B cell (primary cell): ENCODE measurements at regions not wholly inside any gene's neighbourhood (a gene's known extent, or its start where the extent isn't known, plus 50 kb on each side); places are given as distances from the start of the nearest gene placed in this dataset.

ENCODE experiments used
- ATAC-seq: fragments of 200-7000 bp; cut with Tn5 transposase; one replicate; pipeline ENCODE4 v1.10.0; 2021; ENCODE audit warnings: low read depth, mild to moderate bottlenecking, moderate number of reproducible peaks, moderate library complexity
- CTCF ChIA-PET: fragments of 350-600 bp; sonication (Branson Sonifier 250); formaldehyde crosslinking; loops from one replicate; lab custom pipeline; 2021; ENCODE audit warnings: antibody characterized with exemption, inconsistent platforms; lab: Charles Lee
- POLR2A ChIA-PET: fragments of 350-600 bp; sonication (Branson Sonifier 250); formaldehyde crosslinking; loops from one replicate; lab custom pipeline; 2021; ENCODE audit warnings: antibody characterized with exemption; lab: Charles Lee
- DNase-seq: peaks from one replicate; pipeline ENCODE4 v3.0.0; 2013
- H2AFZ ChIP-seq: 2 replicates; pipeline ENCODE4 v1.6.1; 2012; ENCODE audit warnings: mild to moderate bottlenecking, low read depth, low read length; ENCODE audit not compliant: insufficient read depth, poor library complexity, severe bottlenecking
- H3K27ac ChIP-seq, 2 donors: 1 replicate in 1 of 2; 2 replicates in 1 of 2; pipeline ENCODE4 v1.5.1; 2012 to 2013; ENCODE audit warnings: low read length in 2 of 2, mild to moderate bottlenecking in 2 of 2, moderate library complexity in 1 of 2
- H3K27me3 ChIP-seq, 4 experiments: fragments of 200-600 bp in 1 of 4; sonication (generic) in 1 of 4; replicated peaks in 1 of 4; 1 replicate in 2 of 4; 2 replicates in 2 of 4; pipeline versions ENCODE4 v1.6.1 to v1.7.0; 2013 to 2016; ENCODE audit warnings: low read length in 3 of 4, mild to moderate bottlenecking in 2 of 4, mixed read lengths in 1 of 4, moderate library complexity in 1 of 4; ENCODE audit not compliant: insufficient read depth in 4 of 4, control insufficient read depth in 3 of 4; ENCODE audit errors: control extremely low read depth in 1 of 4
- H3K36me3 ChIP-seq, 2 experiments: replicated peaks in 1 of 2; 1 replicate in 1 of 2; 2 replicates in 1 of 2; pipeline versions ENCODE4 v1.6.1 to v1.7.1; 2013; ENCODE audit warnings: low read length in 1 of 2; ENCODE audit not compliant: insufficient read depth in 2 of 2, control insufficient read depth in 1 of 2; ENCODE audit errors: control extremely low read depth in 1 of 2, extremely low read depth in 1 of 2
- H3K4me1 ChIP-seq, 2 donors: fragments of 200-600 bp in 1 of 2; sonication (generic) in 1 of 2; 1 replicate in 1 of 2; 2 replicates in 1 of 2; pipeline versions ENCODE4 v1.5.1 to v1.6.1; 2013 to 2017; ENCODE audit warnings: low read length in 2 of 2; ENCODE audit not compliant: control insufficient read depth in 2 of 2, insufficient read depth in 2 of 2
- H3K4me2 ChIP-seq: replicated peaks from 2 replicates; pipeline ENCODE3; 2012; ENCODE audit warnings: mild to moderate bottlenecking, low read depth, low read length; ENCODE audit not compliant: poor library complexity, severe bottlenecking
- H3K4me3 ChIP-seq, 5 experiments: fragments of 200-600 bp in 1 of 5; sonication (generic) in 1 of 5; 1 replicate in 3 of 5; 2 replicates in 2 of 5; pipeline versions ENCODE4 v1.5.1 to v1.7.0; 2011 to 2016; ENCODE audit warnings: low read length in 4 of 5, mild to moderate bottlenecking in 4 of 5, low read depth in 2 of 5, control low read depth in 1 of 5, moderate library complexity in 1 of 5; ENCODE audit not compliant: insufficient read depth in 1 of 5; ENCODE audit errors: control extremely low read depth in 1 of 5, extremely low read depth in 1 of 5
- H3K79me2 ChIP-seq: fragments of 200-600 bp; sonication (generic); one replicate; pipeline ENCODE4 v1.6.0; 2016; ENCODE audit warnings: low read length; ENCODE audit not compliant: control insufficient read depth, insufficient read depth
- H3K9ac ChIP-seq: fragments of 200-600 bp; sonication (generic); 2 replicates; pipeline ENCODE4 v1.6.1; 2017; ENCODE audit warnings: mild to moderate bottlenecking, low read length, moderate library complexity
- H3K9me3 ChIP-seq, 3 donors: one replicate each; pipeline versions ENCODE4 v1.6.1 to v1.7.1; 2013; ENCODE audit warnings: low read length in 2 of 3; ENCODE audit not compliant: control insufficient read depth in 2 of 3, insufficient read depth in 1 of 3; ENCODE audit errors: control extremely low read depth in 1 of 3
- H4K20me1 ChIP-seq: 2 replicates; pipeline ENCODE4 v1.6.0; 2012; ENCODE audit warnings: mild to moderate bottlenecking, low read length; ENCODE audit not compliant: insufficient read depth, control insufficient read depth, poor library complexity, severe bottlenecking
- H3K27ac Mint-ChIP-seq: one replicate; pipeline ENCODE4 v1.8.0; 2021; ENCODE audit warnings: mixed read lengths
- H3K27me3 Mint-ChIP-seq: one replicate; pipeline ENCODE4 v1.8.0; 2021; ENCODE audit warnings: mixed read lengths
- H3K4me1 Mint-ChIP-seq: one replicate; pipeline ENCODE4 v1.8.0; 2021; ENCODE audit warnings: mixed read lengths
- H3K4me3 Mint-ChIP-seq: one replicate; pipeline ENCODE4 v1.8.0; 2021; ENCODE audit warnings: mixed read lengths
- H3K9me3 Mint-ChIP-seq: one replicate; pipeline ENCODE4 v1.8.0; 2022; ENCODE audit warnings: mixed read lengths; ENCODE audit not compliant: insufficient read depth
- EZH2 ChIP-seq: IDR thresholded peaks from 2 replicates; pipeline ENCODE4 v1.6.1; 2012; ENCODE audit warnings: borderline replicate concordance, low read depth, mild to moderate bottlenecking, moderate library complexity, low read length; ENCODE audit not compliant: insufficient read depth, poor library complexity, severe bottlenecking
- WGBS: methylation state at CpG from one replicate; pipeline ENCODE4 v1.1.5; 2013; ENCODE audit warnings: missing lambda C conversion rate; ENCODE audit not compliant: insufficient coverage; 5-methylcytosine and 5-hydroxymethylcytosine counted together
- intact Hi-C: fragments of 100-400 bp; cut with micrococcal nuclease; formaldehyde crosslinking; loops from one replicate; pipeline ENCODE4 v1.10.0; 2022
- TF ChIP-seq, protein P1 (sequence below): fragments of 200-600 bp; IDR thresholded peaks from one replicate; pipeline ENCODE4 v1.8.0; 2022; ENCODE audit warnings: antibody characterized with exemption, mild to moderate bottlenecking

DNA sequence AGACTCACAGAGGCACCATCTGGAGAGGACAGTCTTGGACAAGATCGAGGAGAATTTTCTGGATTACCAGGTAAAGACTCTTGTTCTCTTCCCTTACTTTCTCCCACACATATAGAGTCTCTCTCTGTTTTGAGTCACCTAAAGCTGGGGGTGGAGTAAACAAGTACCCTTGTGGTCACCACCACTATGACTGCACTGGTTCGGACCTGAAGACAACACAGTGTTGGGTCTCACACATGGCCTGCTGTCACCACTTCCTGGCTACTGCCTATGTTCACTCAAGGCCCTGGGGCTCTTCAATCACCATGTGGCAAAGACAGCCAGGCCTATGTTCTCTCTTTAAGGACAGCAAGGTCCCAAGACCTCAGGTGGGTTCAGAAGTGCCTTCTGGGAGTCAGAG lies 253.3 kb upstream of the VRK2 start:
- H2AFZ ChIP-seq: no peak overlapping the region
- DNase-seq (no peak), ATAC-seq (no peak)
- Mint-ChIP-seq H3K27ac (no peak overlapping the region), H3K4me3 (no peak overlapping the region), H3K27me3 (no peaks in the 10 kb centered on the region), H3K9me3 (no peaks in the 10 kb centered on the region), H3K4me1 (no peaks in the 10 kb centered on the region)
- H3K4me3 ChIP-seq: no peak overlapping the region
- intact Hi-C loops: no loop called here
- no peaks in the 10 kb centered on the region for H3K36me3 ChIP-seq
- no peaks in the 10 kb centered on the region for H3K79me2 ChIP-seq
- peaks cover 0 to 8% (median under 1%) of the 10 kb centered on the region in 3 donors for H3K9me3 ChIP-seq
- POLR2A ChIA-PET: no interaction called here
- no peaks in the 10 kb centered on the region for H3K4me1 ChIP-seq
- no peak for TF ChIP-seq EZH2
- TF ChIP-seq, protein P1, sequence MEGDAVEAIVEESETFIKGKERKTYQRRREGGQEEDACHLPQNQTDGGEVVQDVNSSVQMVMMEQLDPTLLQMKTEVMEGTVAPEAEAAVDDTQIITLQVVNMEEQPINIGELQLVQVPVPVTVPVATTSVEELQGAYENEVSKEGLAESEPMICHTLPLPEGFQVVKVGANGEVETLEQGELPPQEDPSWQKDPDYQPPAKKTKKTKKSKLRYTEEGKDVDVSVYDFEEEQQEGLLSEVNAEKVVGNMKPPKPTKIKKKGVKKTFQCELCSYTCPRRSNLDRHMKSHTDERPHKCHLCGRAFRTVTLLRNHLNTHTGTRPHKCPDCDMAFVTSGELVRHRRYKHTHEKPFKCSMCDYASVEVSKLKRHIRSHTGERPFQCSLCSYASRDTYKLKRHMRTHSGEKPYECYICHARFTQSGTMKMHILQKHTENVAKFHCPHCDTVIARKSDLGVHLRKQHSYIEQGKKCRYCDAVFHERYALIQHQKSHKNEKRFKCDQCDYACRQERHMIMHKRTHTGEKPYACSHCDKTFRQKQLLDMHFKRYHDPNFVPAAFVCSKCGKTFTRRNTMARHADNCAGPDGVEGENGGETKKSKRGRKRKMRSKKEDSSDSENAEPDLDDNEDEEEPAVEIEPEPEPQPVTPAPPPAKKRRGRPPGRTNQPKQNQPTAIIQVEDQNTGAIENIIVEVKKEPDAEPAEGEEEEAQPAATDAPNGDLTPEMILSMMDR: no peak
- no peak overlapping the region for H3K27ac ChIP-seq
- H3K27me3 ChIP-seq: no peaks in the 10 kb centered on the region
- no peak overlapping the region for H3K9ac ChIP-seq
- CTCF ChIA-PET: no interaction called here
- H3K4me2 ChIP-seq: no peak overlapping the region
- WGBS: 100% methylated on average over 1 of the region's 2 CpGs
- H4K20me1 ChIP-seq: no peaks in the 10 kb centered on the region

DNA sequence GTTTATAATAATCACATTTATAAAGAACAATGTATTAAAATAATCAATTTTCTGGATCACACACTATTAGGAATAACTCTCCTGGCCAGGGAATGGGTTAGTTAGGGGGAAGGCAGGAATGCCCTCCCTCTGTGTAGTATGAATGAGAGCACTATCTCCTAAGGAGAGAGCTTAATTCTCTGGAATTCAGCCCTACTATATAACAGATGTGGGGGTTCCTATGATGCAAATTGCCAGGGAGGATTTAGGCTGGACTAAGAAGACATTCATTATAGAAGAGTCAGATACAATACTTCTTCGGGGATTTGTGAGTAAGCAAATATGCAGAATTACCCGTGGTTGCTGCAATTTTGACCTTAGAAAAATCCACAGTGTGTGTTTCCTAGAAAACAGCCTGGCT lies 250.1 kb upstream of the VRK2 start:
- ChIA-PET CTCF (no interaction called here), POLR2A (no interaction called here)
- Mint-ChIP-seq H3K9me3 (peaks cover 5% of the 10 kb centered on the region), H3K4me1 (no peaks in the 10 kb centered on the region), H3K27me3 (no peaks in the 10 kb centered on the region), H3K27ac (no peak overlapping the region), H3K4me3 (no peak overlapping the region)
- no peaks in the 10 kb centered on the region for H3K79me2 ChIP-seq
- WGBS: 79% methylated on average over 2 of the region's 2 CpGs
- peaks cover 5 to 8% (median 5%) of the 10 kb centered on the region in 3 donors for H3K9me3 ChIP-seq
- no peaks in the 10 kb centered on the region for H3K36me3 ChIP-seq
- TF ChIP-seq EZH2: no peak
- TF ChIP-seq, protein P1: no peak
- no peak overlapping the region for H2AFZ ChIP-seq
- DNase-seq: no peak
- intact Hi-C loops: no loop called here
- H3K9ac ChIP-seq: no peak overlapping the region
- no peaks in the 10 kb centered on the region for H4K20me1 ChIP-seq
- no peak overlapping the region for H3K4me2 ChIP-seq
- H3K27ac ChIP-seq: no peak overlapping the region
- H3K4me3 ChIP-seq: no peak overlapping the region
- H3K4me1 ChIP-seq: no peaks in the 10 kb centered on the region
- ATAC-seq: no peak
- H3K27me3 ChIP-seq: no peaks in the 10 kb centered on the region
